ENCODE measurements at regions not wholly inside any gene's neighbourhood (a gene's known extent, or its start where the extent isn't known, plus 50 kb on each side); places are given as distances from the start of the nearest gene placed in this dataset.
A peak's percentile ranks its signal among the peaks of the same experiment; 100 is the strongest.

GRCh38 chr12:92010368-92010767 lies 135.3 kb downstream of the BTG1 start:
- Histone ChIP-seq H3K36me3 (replicated peaks in 1 of 2; ENCODE audit: control extremely low read depth in 1 of 2, control insufficient read depth in 1 of 2, extremely low read depth in 1 of 2, insufficient read depth in 2 of 2, low read length in 1 of 2) (no peaks in the 10 kb centered on the region), H3K9me3 (ENCODE audit: control extremely low read depth in 1 of 3, control insufficient read depth in 2 of 3, insufficient read depth in 1 of 3, low read length in 2 of 3) (no peaks in the 10 kb centered on the region), H3K4me3 (ENCODE audit: control extremely low read depth in 1 of 5, extremely low read depth in 1 of 5, insufficient read depth in 1 of 5, low read depth in 2 of 5, low read length in 4 of 5) (no peak overlapping the region), H3K4me2 (replicated peaks; ENCODE audit: low read depth, low read length, poor library complexity, severe bottlenecking) (no peak overlapping the region), H2AFZ (ENCODE audit: insufficient read depth, low read depth, low read length, poor library complexity, severe bottlenecking) (peak overlapping the region; percentile 11), H3K79me2 (ENCODE audit: control insufficient read depth, insufficient read depth, low read length) (no peaks in the 10 kb centered on the region), H4K20me1 (ENCODE audit: control insufficient read depth, insufficient read depth, low read length, poor library complexity, severe bottlenecking) (no peaks in the 10 kb centered on the region), H3K9ac (ENCODE audit: low read length) (no peak overlapping the region), H3K4me1 (ENCODE audit: control insufficient read depth in 2 of 2, insufficient read depth in 2 of 2, low read length in 2 of 2) (no peaks in the 10 kb centered on the region), H3K27ac (ENCODE audit: low read length in 2 of 2) (no peak overlapping the region), H3K27me3 (replicated peaks in 1 of 4; ENCODE audit: control extremely low read depth in 1 of 4, control insufficient read depth in 3 of 4, insufficient read depth in 4 of 4, low read length in 3 of 4) (no peaks in the 10 kb centered on the region)
- Mint-ChIP-seq H3K4me3 (no peak overlapping the region), H3K4me1 (peaks cover 5% of the 10 kb centered on the region), H3K9me3 (ENCODE audit: insufficient read depth) (peaks cover 4% of the 10 kb centered on the region), H3K27ac (no peak overlapping the region), H3K27me3 (no peaks in the 10 kb centered on the region)
- TF ChIP-seq EZH2 (IDR thresholded peaks at IDR 0.05; ENCODE audit: borderline replicate concordance, insufficient read depth, low read depth, low read length, poor library complexity, severe bottlenecking) (no peak), CTCF (IDR thresholded peaks at IDR 0.05) (no peak)
- no CpG with 5 or more reads among the region's 2 CpGs for WGBS (ENCODE audit: insufficient coverage)
- intact Hi-C loops (cut with micrococcal nuclease): no loop called here
- ChIA-PET POLR2A (no interaction called here), CTCF (interaction anchor here (0.8 kb wide), 1 partner anchor 10 kb away, joined by 3 read pairs; no protein-coding TSS in a partner anchor)
- DNase-seq (no peak), ATAC-seq (ENCODE audit: low read depth) (no peak)

DNA sequence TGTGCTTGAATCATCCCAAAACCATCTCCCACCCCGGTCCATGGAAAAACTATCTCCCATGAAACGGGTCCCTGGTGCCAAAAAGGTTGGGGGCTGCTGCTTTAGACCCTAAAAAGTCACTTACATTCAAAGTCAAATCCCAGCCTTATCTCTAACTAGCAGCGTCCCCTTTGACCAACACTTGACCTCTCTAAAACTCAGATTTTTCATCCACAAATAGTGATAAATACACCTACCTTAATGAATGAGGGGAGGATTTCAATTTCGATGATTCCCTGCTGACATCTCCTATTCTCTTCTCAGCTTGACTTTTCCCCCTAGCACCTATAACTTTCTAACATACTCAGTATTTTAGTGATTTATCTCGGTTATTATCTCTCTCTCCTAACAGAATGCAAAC lies 137.3 kb downstream of the BTG1 start:
- TF ChIP-seq EZH2 (IDR thresholded peaks at IDR 0.05; ENCODE audit: borderline replicate concordance, insufficient read depth, low read depth, low read length, poor library complexity, severe bottlenecking): no peak
- no peak for TF ChIP-seq CTCF (IDR thresholded peaks at IDR 0.05)
- Histone ChIP-seq H4K20me1 (ENCODE audit: control insufficient read depth, insufficient read depth, low read length, poor library complexity, severe bottlenecking) (no peaks in the 10 kb centered on the region), H3K9me3 (ENCODE audit: control extremely low read depth in 1 of 3, control insufficient read depth in 2 of 3, insufficient read depth in 1 of 3, low read length in 2 of 3) (no peaks in the 10 kb centered on the region), H3K27me3 (replicated peaks in 1 of 4; ENCODE audit: control extremely low read depth in 1 of 4, control insufficient read depth in 3 of 4, insufficient read depth in 4 of 4, low read length in 3 of 4) (no peaks in the 10 kb centered on the region), H3K27ac (ENCODE audit: low read length in 2 of 2) (no peak overlapping the region), H2AFZ (ENCODE audit: insufficient read depth, low read depth, low read length, poor library complexity, severe bottlenecking) (no peak overlapping the region), H3K4me2 (replicated peaks; ENCODE audit: low read depth, low read length, poor library complexity, severe bottlenecking) (no peak overlapping the region), H3K36me3 (replicated peaks in 1 of 2; ENCODE audit: control extremely low read depth in 1 of 2, control insufficient read depth in 1 of 2, extremely low read depth in 1 of 2, insufficient read depth in 2 of 2, low read length in 1 of 2) (no peaks in the 10 kb centered on the region), H3K79me2 (ENCODE audit: control insufficient read depth, insufficient read depth, low read length) (no peaks in the 10 kb centered on the region), H3K4me3 (ENCODE audit: control extremely low read depth in 1 of 5, extremely low read depth in 1 of 5, insufficient read depth in 1 of 5, low read depth in 2 of 5, low read length in 4 of 5) (no peak overlapping the region), H3K4me1 (ENCODE audit: control insufficient read depth in 2 of 2, insufficient read depth in 2 of 2, low read length in 2 of 2) (no peaks in the 10 kb centered on the region), H3K9ac (ENCODE audit: low read length) (no peak overlapping the region)
- intact Hi-C loops (cut with micrococcal nuclease): no loop called here
- ATAC-seq (ENCODE audit: low read depth) (no peak), DNase-seq (no peak)
- H3K4me3 Mint-ChIP-seq: no peak overlapping the region
- ChIA-PET CTCF (interaction anchor here (1.1 kb wide), 1 partner anchor 135 kb away, joined by 3 read pairs; no protein-coding TSS in a partner anchor), POLR2A (no interaction called here)
- H3K27me3 Mint-ChIP-seq: no peaks in the 10 kb centered on the region
- 100% methylated on average over 1 of the region's 5 CpGs for WGBS (ENCODE audit: insufficient coverage)
- H3K27ac Mint-ChIP-seq: no peak overlapping the region
- H3K9me3 Mint-ChIP-seq (ENCODE audit: insufficient read depth): peaks cover 4% of the 10 kb centered on the region
- H3K4me1 Mint-ChIP-seq: peaks cover 5% of the 10 kb centered on the region
